ACC112 (cell line): ENCODE measurements at regions not wholly inside any gene's neighbourhood (a gene's known extent, or its start where the extent isn't known, plus 50 kb on each side); places are given as distances from the start of the nearest gene placed in this dataset.
"Not testable (repeated sequence)": the region's sequence is repeated elsewhere in the genome, so short reads cannot be mapped to it uniquely, and the experiment has no call there.

Experiments used
- H2AFZ ChIP-seq: fragments of 200-600 bp; sonication (generic); one replicate; pipeline ENCODE4 v1.6.0; 2017; ENCODE audit warnings: antibody characterized with exemption, low read length; ENCODE audit not compliant: unreplicated experiment
- H3K27ac ChIP-seq: fragments of 200-600 bp; sonication (generic); 2 replicates; pipeline ENCODE4 v1.5.1; 2014; ENCODE audit warnings: low read depth, mild to moderate bottlenecking, antibody characterized with exemption, low read length, moderate library complexity
- H3K27me3 ChIP-seq: fragments of 200-600 bp; sonication (generic); 2 replicates; pipeline ENCODE4 v1.6.1; 2014; ENCODE audit warnings: mild to moderate bottlenecking, antibody characterized with exemption, low read length, moderate library complexity, mixed read lengths; ENCODE audit not compliant: insufficient read depth
- H3K36me3 ChIP-seq: fragments of 200-600 bp; sonication (generic); 2 replicates; pipeline ENCODE4 v1.6.1; 2016; ENCODE audit warnings: mild to moderate bottlenecking, antibody characterized with exemption, low read length, moderate library complexity, mixed read lengths; ENCODE audit not compliant: insufficient read depth
- H3K4me1 ChIP-seq: fragments of 200-600 bp; sonication (generic); one replicate; pipeline ENCODE4 v1.6.1; 2016; ENCODE audit warnings: low read length, mixed read lengths; ENCODE audit not compliant: insufficient read depth, unreplicated experiment, control insufficient read depth
- H3K4me3 ChIP-seq: fragments of 200-600 bp; sonication (generic); 2 replicates; pipeline ENCODE4 v1.5.1; 2014; ENCODE audit warnings: mild to moderate bottlenecking, low read depth, low read length
- H3K79me2 ChIP-seq: fragments of 200-600 bp; sonication (generic); one replicate; pipeline ENCODE4 v1.6.0; 2016; ENCODE audit warnings: low read length; ENCODE audit not compliant: control insufficient read depth, unreplicated experiment, insufficient read depth

DNA sequence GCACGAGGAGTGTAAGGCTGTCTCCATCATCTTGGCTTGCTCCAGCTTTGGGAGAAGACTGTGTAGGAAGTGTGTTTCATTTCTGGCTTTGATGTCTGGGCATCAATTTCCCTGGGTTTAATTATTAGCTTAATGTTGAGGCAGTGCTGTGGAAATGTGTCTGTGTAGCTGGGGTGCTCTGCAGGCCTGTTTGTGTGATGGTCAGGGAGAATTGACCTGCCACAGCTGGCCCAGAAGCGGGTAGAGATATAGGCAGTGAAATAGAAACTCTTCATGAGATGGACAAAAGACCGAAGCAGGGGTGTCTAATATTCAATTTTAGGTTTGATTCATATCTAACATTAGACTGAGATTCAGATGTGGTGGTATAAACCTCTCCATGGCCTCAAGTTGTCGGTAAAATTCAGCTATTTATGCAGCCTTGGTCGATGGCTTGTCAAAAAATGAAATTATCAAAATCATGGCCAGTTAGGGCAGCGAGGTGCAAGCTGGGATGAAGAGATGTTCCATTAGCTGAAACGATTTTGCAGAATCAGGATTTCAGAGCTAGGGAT is 95.3 kb upstream of the SNX9 start:
- Histone ChIP-seq H2AFZ (no peak overlapping the region), H3K4me1 (no peaks in the 10 kb centered on the region), H3K4me3 (no peak overlapping the region), H3K79me2 (no peaks in the 10 kb centered on the region), H3K36me3 (no peaks in the 10 kb centered on the region), H3K27ac (no peak overlapping the region), H3K27me3 (peaks cover 12% of the 10 kb centered on the region; the same call in 1 of the 2 replicates)

DNA sequence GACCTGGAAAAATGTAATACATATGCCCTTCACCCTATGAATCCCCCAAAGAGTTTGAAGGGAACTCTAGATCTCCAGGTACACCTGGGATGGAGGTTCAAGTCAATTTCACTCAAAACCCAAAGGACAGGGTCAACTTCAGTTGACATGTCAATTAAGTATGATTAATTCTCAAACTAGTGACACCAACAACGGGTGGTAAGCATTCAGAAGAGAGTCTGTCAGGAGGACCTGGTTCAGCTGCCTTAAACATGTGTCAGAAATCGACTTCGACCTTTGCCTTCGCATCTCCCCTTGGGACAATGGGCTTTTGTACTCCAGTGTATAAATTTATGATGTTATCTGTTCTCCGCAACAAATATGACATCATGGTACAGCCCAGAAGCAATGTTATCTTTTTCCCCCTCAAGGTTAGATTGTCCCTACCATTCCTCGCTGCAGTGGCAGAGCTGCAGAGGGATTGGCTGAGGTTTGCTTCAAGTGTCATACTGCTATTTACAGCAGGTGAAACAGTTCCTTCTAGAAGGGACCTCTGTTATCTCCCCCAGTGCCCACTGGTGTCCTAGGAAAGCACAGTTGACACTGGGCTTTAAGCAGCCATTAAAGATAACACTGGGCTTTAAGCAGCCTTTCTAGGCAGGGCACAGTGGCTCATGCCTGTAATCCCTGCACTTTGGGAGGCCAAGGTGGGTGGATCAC is 94.7 kb upstream of the SNX9 start:
- H3K27ac ChIP-seq = no peak overlapping the region

DNA sequence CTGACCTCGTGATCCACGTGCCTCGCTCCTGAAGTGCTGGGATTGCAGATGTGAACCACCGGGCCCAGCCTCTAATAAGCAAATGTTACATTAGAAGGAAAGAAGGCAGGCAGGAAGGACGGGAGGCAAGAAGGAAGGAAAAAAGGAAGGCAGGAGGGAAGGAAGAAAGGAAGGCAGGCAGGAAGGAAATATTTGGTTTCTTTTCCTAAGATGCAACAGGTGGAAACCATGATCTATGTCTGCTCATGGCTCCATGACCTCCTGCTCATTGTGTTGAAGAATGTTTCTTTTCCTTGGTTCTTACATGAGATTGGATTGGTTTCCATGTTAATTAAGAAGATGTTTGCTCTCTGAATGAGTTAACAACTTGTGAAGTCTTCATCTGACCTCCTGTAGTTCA is 91.8 kb upstream of the SNX9 start:
- Histone ChIP-seq H3K4me1 (no peaks in the 10 kb centered on the region), H2AFZ (no peak overlapping the region), H3K4me3 (no peak overlapping the region), H3K36me3 (no peaks in the 10 kb centered on the region), H3K27ac (no peak overlapping the region), H3K79me2 (no peaks in the 10 kb centered on the region), H3K27me3 (no peaks in the 10 kb centered on the region)

More for the DNA sequence above, 94.7 kb upstream of the SNX9 start:
- Histone ChIP-seq H3K79me2 (no peaks in the 10 kb centered on the region), H3K27me3 (peaks cover 8% of the 10 kb centered on the region; the same call in 1 of the 2 replicates), H3K4me1 (no peaks in the 10 kb centered on the region), H3K4me3 (no peak overlapping the region), H2AFZ (no peak overlapping the region), H3K36me3 (no peaks in the 10 kb centered on the region)

DNA sequence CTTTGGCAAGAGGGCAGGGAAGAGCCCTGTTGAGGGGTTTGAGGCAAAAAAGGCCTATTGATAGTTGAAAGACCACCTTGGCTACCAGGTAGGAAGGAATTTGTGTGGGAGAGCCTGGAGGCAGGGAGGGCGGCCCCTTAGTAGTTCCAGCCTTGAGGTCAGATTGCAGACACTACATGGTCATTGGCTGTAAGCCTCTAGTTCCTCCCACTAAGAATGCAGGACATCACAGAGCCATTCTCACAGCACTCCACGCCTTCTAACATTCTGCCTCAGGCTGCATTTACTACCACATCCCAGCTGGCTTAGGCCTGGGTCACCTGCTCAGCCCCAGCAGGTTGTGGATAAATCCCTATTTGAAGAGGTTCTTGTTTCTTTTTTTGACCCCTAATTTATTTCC is 91.0 kb upstream of the SNX9 start:
- Histone ChIP-seq H3K4me1 (no peaks in the 10 kb centered on the region), H3K27me3 (no peaks in the 10 kb centered on the region), H3K36me3 (no peaks in the 10 kb centered on the region), H3K79me2 (no peaks in the 10 kb centered on the region), H2AFZ (no peak overlapping the region), H3K4me3 (no peak overlapping the region), H3K27ac (no peak overlapping the region)

DNA sequence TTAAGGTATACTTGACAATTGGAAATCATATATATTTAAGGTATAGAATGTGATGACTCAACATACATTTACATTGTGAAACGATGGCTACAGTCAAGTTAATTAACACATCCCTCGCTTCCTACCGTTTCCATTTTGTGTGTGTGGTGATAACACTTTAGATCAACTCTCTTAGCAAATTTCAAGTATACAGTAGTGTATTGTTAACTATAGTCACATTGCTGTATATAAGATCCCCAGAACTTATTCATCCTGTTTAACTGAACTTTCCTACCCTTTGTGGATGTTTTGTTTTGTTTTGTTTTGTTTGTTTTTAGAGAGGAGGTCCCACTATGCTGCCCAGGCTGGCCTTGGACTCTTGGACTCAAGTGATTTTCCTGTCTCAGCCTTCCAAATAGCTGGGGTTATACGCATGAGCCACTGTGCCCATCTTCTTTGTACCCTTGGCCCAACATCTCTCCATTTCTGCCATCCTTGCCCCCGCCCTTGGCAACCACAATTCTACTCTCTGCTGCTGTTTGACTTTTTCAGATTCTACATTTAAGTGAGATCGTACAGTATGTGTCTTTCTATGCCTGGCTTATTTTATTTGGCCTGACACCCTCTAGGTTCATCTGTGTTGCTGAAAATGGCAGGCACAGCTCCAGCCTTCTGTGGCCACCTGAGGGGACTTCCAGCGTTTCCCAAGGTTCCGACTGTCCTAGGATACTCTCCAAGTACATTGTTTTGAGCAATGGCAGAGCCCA is 90.5 kb upstream of the SNX9 start:
- Histone ChIP-seq H3K27ac (no peak overlapping the region), H3K27me3 (no peaks in the 10 kb centered on the region), H2AFZ (no peak overlapping the region), H3K36me3 (no peaks in the 10 kb centered on the region), H3K79me2 (no peaks in the 10 kb centered on the region), H3K4me1 (no peaks in the 10 kb centered on the region), H3K4me3 (no peak overlapping the region)

DNA sequence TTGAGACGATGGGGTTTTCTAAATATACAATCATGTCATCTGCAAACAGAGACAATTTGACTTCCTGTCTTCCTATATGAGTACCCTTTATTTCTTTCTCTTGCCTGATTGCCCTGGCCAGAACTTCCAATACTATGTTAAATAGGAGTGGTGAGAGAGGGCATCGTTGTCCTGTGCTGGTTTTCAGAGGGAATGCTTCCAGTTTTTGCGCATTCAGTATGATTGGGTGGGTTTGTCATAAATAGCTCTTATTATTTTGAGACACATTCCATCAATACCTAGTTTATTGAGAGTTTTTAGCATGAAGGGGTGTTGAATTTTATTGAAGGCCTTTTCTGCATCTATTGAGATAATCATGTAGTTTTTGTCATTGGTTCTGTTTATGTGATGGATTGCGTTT is 86.5 kb upstream of the SNX9 start:
- not testable (repeated sequence) for H3K4me1 ChIP-seq, H3K36me3 ChIP-seq, H2AFZ ChIP-seq, H3K79me2 ChIP-seq, H3K27me3 ChIP-seq, H3K27ac ChIP-seq, H3K4me3 ChIP-seq

- Histone ChIP-seq H3K79me2 (no peaks in the 10 kb centered on the region), H3K4me1 (no peaks in the 10 kb centered on the region), H3K27me3 (peaks cover 4% of the 10 kb centered on the region; the same call in 1 of the 2 replicates), H3K36me3 (no peaks in the 10 kb centered on the region), H2AFZ (no peak overlapping the region), H3K27ac (no peak overlapping the region), H3K4me3 (no peak overlapping the region)
These were observed 81.6 kb upstream of the SNX9 start for GRCh38 chr6:157741321-157741947.

GRCh38 chr6:157741948-157742556 is 81.0 kb upstream of the SNX9 start:
- no peaks in the 10 kb centered on the region for H3K4me1 ChIP-seq

DNA sequence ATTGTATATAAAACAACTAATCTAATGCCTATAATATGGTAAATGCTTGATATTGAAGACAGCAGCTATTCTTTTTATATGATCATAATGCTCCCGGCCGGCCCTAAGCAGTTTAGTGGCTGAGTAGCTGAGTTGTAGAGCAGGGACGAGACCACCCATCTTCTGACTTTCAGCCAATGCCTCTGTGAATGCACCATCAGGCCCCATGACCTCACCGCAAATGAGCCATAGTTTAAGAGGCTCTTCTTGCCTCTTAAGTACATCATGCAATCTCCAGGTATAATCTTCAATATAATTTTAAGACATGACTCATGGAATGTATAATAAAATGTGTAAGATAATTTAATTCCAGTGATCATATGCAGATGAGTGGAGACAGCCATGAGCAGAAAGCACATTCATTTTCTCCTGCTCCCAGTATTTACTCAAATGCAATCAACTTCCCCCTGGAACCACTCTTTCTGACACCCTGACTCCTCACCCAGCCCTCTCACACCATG is 78.9 kb upstream of the SNX9 start:
- no peak overlapping the region for H2AFZ ChIP-seq
- H3K36me3 ChIP-seq = no peaks in the 10 kb centered on the region

More at GRCh38 chr6:157741948-157742556, 81.0 kb upstream of the SNX9 start:
- no peak overlapping the region for H3K27ac ChIP-seq
- H2AFZ ChIP-seq = no peak overlapping the region
- H3K4me3 ChIP-seq = no peak overlapping the region
- no peaks in the 10 kb centered on the region for H3K79me2 ChIP-seq
- no peaks in the 10 kb centered on the region for H3K36me3 ChIP-seq
- H3K27me3 ChIP-seq = peaks cover 4% of the 10 kb centered on the region; the same call in 1 of the 2 replicates

GRCh38 chr6:157746897-157747296 is 76.1 kb upstream of the SNX9 start:
- no peaks in the 10 kb centered on the region for H3K79me2 ChIP-seq
- H3K36me3 ChIP-seq = no peaks in the 10 kb centered on the region
- no peak overlapping the region for H3K27ac ChIP-seq
- no peaks in the 10 kb centered on the region for H3K4me1 ChIP-seq
- no peak overlapping the region for H3K4me3 ChIP-seq
- H2AFZ ChIP-seq = no peak overlapping the region
- peaks cover 4% of the 10 kb centered on the region; the same call in 1 of the 2 replicates for H3K27me3 ChIP-seq

More for the DNA sequence above, 78.9 kb upstream of the SNX9 start:
- Histone ChIP-seq H3K27me3 (peaks cover 4% of the 10 kb centered on the region; the same call in 1 of the 2 replicates), H3K79me2 (no peaks in the 10 kb centered on the region), H3K4me3 (no peak overlapping the region), H3K4me1 (no peaks in the 10 kb centered on the region), H3K27ac (no peak overlapping the region)
